WTC11 (cell line): ENCODE measurements at regions not wholly inside any gene's neighbourhood (a gene's known extent, or its start where the extent isn't known, plus 50 kb on each side); places are given as distances from the start of the nearest gene placed in this dataset.

Experiments
- ATAC-seq: fragments of 200-7000 bp; cut with Tn5 transposase; 2 replicates; pipeline ENCODE4 v1.10.0; 2021; ENCODE audit warnings: mild to moderate bottlenecking, moderate library complexity
- CTCF ChIA-PET: fragments of 300-600 bp; sonication (Branson Sonifier 250); formaldehyde crosslinking; loops from one replicate; lab custom pipeline; 2021; ENCODE audit warnings: antibody characterized with exemption; lab: Charles Lee
- POLR2A ChIA-PET: fragments of 350-600 bp; sonication (Branson Sonifier 250); formaldehyde crosslinking; loops from one replicate; lab custom pipeline; 2021; ENCODE audit warnings: antibody characterized with exemption; lab: Charles Lee
- DNase-seq: peaks from one replicate; pipeline ENCODE4 v3.0.0; 2021; ENCODE audit warnings: low spot score
- H3K27ac Mint-ChIP-seq: 2 replicates; pipeline ENCODE4 v1.8.0; 2021; ENCODE audit warnings: mixed read lengths
- H3K27me3 Mint-ChIP-seq: 2 replicates; pipeline ENCODE4 v1.8.0; 2021; ENCODE audit warnings: low read depth, mild to moderate bottlenecking, moderate library complexity, mixed read lengths
- H3K36me3 Mint-ChIP-seq: 2 replicates; pipeline ENCODE4 v1.8.0; 2021; ENCODE audit warnings: mixed read lengths
- H3K4me1 Mint-ChIP-seq: 2 replicates; pipeline ENCODE4 v1.8.0; 2022; ENCODE audit warnings: mixed read lengths
- H3K4me3 Mint-ChIP-seq: 2 replicates; pipeline ENCODE4 v1.8.0; 2021; ENCODE audit warnings: mild to moderate bottlenecking, moderate library complexity, mixed read lengths
- H3K9me3 Mint-ChIP-seq: 2 replicates; pipeline ENCODE4 v1.8.0; 2021; ENCODE audit warnings: mixed read lengths
- ATF2 ChIP-seq: sonication (generic); formaldehyde crosslinking; IDR thresholded peaks from 2 replicates; pipeline ENCODE4 v1.8.1; 2022; ENCODE audit warnings: low read depth, missing genetic modification reagents, borderline replicate concordance
- E2F1 ChIP-seq: sonication (generic); formaldehyde crosslinking; IDR thresholded peaks from 2 replicates; pipeline ENCODE4 v1.8.0; 2022; ENCODE audit warnings: mild to moderate bottlenecking, missing genetic modification reagents
- HMGA2 ChIP-seq: fragments of 250-450 bp; sonication (Bioruptor Pico); IDR thresholded peaks from 2 replicates; pipeline ENCODE4 v1.4.0; 2021; ENCODE audit warnings: mild to moderate bottlenecking, moderate library complexity
- IRF2 ChIP-seq: sonication (generic); formaldehyde crosslinking; IDR thresholded peaks from 2 replicates; pipeline ENCODE4 v1.8.0; 2022; ENCODE audit warnings: low read depth, missing genetic modification reagents, borderline replicate concordance
- KAT7 ChIP-seq: sonication (generic); formaldehyde crosslinking; IDR thresholded peaks from 2 replicates; pipeline ENCODE4 v1.8.1; 2023; ENCODE audit warnings: missing genetic modification reagents, mild to moderate bottlenecking, borderline replicate concordance
- MXD4 ChIP-seq: fragments of 250-450 bp; sonication (Bioruptor Pico); IDR thresholded peaks from 2 replicates; pipeline ENCODE4 v1.8.0; 2021; ENCODE audit warnings: mild to moderate bottlenecking, moderate library complexity, borderline replicate concordance
- ZNF416 ChIP-seq: fragments of 250-450 bp; sonication (Bioruptor Pico); IDR thresholded peaks from 2 replicates; pipeline ENCODE4 v1.9.0; 2021; ENCODE audit warnings: mild to moderate bottlenecking, inconsistent platforms
- ZNF512 ChIP-seq: sonication (generic); formaldehyde crosslinking; IDR thresholded peaks from 2 replicates; pipeline ENCODE4 v1.8.1; 2022; ENCODE audit warnings: missing genetic modification reagents, borderline replicate concordance
- TF ChIP-seq, protein P1 (sequence below): fragments of 200-600 bp; IDR thresholded peaks from 2 replicates; pipeline ENCODE4 v1.8.0; 2022; ENCODE audit warnings: antibody characterized with exemption
- TF ChIP-seq, protein P2 (sequence below): sonication (generic); formaldehyde crosslinking; IDR thresholded peaks from 2 replicates; pipeline ENCODE4 v1.8.1; 2023; ENCODE audit warnings: mild to moderate bottlenecking, missing genetic modification reagents
- TF ChIP-seq, protein P3 (sequence below): fragments of 250-450 bp; sonication (Bioruptor Pico); IDR thresholded peaks from 2 replicates; pipeline ENCODE4 v1.9.0; 2021; ENCODE audit warnings: mild to moderate bottlenecking, borderline replicate concordance
- TF ChIP-seq, protein P4 (sequence below): sonication (generic); formaldehyde crosslinking; conservative IDR thresholded peaks from 2 replicates; pipeline ENCODE4 v1.8.1; 2023; ENCODE audit warnings: mild to moderate bottlenecking, low read depth, missing genetic modification reagents, moderate library complexity
- TF ChIP-seq, protein P5 (sequence below): fragments of 250-450 bp; sonication (Bioruptor Pico); IDR thresholded peaks from 2 replicates; pipeline ENCODE4 v1.9.0; 2021; ENCODE audit warnings: mild to moderate bottlenecking

DNA sequence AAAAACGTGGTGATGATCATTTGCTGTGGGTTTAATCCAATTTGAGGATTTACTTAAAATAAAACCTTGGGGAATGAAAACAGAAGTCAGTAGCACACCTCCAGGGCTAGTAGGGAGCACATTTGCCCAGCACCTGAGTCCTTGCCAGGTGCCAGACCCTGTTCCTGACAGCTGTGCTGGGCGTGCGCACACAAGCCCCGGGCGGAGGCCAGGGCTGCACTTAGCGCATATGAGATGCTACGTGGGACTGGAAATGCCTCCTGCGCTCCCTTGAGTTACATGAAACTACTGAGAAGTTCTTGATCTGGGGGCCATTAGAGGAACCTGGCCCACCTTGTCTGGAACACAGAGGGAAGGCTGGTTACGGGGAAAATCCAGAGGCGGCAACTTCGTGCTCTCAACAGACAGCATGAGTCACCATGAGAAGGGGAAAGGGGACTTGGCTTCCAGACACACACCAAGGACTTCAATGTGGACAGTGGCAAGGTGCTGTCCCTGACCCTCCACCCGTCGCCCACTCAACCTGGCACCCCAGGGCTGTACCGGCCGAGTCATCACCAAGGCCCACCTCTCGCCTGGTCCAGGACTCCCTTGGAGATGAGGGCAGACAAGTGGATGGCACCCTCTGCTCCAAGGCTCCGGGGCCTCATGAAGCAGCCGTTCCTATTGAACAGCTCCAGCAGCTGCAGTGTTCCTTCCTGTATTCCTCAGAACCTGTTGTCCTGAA lies 1468.6 kb downstream of the BRD1 start (continued):
- TF ChIP-seq, protein P1, sequence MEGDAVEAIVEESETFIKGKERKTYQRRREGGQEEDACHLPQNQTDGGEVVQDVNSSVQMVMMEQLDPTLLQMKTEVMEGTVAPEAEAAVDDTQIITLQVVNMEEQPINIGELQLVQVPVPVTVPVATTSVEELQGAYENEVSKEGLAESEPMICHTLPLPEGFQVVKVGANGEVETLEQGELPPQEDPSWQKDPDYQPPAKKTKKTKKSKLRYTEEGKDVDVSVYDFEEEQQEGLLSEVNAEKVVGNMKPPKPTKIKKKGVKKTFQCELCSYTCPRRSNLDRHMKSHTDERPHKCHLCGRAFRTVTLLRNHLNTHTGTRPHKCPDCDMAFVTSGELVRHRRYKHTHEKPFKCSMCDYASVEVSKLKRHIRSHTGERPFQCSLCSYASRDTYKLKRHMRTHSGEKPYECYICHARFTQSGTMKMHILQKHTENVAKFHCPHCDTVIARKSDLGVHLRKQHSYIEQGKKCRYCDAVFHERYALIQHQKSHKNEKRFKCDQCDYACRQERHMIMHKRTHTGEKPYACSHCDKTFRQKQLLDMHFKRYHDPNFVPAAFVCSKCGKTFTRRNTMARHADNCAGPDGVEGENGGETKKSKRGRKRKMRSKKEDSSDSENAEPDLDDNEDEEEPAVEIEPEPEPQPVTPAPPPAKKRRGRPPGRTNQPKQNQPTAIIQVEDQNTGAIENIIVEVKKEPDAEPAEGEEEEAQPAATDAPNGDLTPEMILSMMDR = no peak
- TF ChIP-seq, protein P2, sequence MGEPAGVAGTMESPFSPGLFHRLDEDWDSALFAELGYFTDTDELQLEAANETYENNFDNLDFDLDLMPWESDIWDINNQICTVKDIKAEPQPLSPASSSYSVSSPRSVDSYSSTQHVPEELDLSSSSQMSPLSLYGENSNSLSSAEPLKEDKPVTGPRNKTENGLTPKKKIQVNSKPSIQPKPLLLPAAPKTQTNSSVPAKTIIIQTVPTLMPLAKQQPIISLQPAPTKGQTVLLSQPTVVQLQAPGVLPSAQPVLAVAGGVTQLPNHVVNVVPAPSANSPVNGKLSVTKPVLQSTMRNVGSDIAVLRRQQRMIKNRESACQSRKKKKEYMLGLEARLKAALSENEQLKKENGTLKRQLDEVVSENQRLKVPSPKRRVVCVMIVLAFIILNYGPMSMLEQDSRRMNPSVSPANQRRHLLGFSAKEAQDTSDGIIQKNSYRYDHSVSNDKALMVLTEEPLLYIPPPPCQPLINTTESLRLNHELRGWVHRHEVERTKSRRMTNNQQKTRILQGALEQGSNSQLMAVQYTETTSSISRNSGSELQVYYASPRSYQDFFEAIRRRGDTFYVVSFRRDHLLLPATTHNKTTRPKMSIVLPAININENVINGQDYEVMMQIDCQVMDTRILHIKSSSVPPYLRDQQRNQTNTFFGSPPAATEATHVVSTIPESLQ (CRISPR knock-in tag) = no peak
- no peak for TF ChIP-seq ZNF416 (CRISPR knock-in tag)

GRCh38 chr22:48357961-48358360 lies 1469.7 kb downstream of the BRD1 start:
- ATAC-seq = no peak
- Mint-ChIP-seq H3K4me1 (peaks cover 30% of the 10 kb centered on the region), H3K27ac (no peak overlapping the region), H3K4me3 (no peak overlapping the region), H3K27me3 (peaks cover 5% of the 10 kb centered on the region), H3K36me3 (no peaks in the 10 kb centered on the region), H3K9me3 (no peaks in the 10 kb centered on the region)
- no peak for DNase-seq
- ChIA-PET CTCF (interaction anchor here (1.9 kb wide), 1 partner anchor 147 kb away, joined by 4 read pairs; no protein-coding TSS in a partner anchor), POLR2A (no interaction called here)
- TF ChIP-seq IRF2 (no peak), ZNF512 (no peak), ATF2 (no peak), MXD4 (CRISPR knock-in tag) (no peak), HMGA2 (CRISPR knock-in tag) (no peak), E2F1 (CRISPR knock-in tag) (no peak), KAT7 (no peak)
- TF ChIP-seq, protein P3, sequence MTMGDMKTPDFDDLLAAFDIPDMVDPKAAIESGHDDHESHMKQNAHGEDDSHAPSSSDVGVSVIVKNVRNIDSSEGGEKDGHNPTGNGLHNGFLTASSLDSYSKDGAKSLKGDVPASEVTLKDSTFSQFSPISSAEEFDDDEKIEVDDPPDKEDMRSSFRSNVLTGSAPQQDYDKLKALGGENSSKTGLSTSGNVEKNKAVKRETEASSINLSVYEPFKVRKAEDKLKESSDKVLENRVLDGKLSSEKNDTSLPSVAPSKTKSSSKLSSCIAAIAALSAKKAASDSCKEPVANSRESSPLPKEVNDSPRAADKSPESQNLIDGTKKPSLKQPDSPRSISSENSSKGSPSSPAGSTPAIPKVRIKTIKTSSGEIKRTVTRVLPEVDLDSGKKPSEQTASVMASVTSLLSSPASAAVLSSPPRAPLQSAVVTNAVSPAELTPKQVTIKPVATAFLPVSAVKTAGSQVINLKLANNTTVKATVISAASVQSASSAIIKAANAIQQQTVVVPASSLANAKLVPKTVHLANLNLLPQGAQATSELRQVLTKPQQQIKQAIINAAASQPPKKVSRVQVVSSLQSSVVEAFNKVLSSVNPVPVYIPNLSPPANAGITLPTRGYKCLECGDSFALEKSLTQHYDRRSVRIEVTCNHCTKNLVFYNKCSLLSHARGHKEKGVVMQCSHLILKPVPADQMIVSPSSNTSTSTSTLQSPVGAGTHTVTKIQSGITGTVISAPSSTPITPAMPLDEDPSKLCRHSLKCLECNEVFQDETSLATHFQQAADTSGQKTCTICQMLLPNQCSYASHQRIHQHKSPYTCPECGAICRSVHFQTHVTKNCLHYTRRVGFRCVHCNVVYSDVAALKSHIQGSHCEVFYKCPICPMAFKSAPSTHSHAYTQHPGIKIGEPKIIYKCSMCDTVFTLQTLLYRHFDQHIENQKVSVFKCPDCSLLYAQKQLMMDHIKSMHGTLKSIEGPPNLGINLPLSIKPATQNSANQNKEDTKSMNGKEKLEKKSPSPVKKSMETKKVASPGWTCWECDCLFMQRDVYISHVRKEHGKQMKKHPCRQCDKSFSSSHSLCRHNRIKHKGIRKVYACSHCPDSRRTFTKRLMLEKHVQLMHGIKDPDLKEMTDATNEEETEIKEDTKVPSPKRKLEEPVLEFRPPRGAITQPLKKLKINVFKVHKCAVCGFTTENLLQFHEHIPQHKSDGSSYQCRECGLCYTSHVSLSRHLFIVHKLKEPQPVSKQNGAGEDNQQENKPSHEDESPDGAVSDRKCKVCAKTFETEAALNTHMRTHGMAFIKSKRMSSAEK (CRISPR knock-in tag) = no peak
- TF ChIP-seq, protein P4, sequence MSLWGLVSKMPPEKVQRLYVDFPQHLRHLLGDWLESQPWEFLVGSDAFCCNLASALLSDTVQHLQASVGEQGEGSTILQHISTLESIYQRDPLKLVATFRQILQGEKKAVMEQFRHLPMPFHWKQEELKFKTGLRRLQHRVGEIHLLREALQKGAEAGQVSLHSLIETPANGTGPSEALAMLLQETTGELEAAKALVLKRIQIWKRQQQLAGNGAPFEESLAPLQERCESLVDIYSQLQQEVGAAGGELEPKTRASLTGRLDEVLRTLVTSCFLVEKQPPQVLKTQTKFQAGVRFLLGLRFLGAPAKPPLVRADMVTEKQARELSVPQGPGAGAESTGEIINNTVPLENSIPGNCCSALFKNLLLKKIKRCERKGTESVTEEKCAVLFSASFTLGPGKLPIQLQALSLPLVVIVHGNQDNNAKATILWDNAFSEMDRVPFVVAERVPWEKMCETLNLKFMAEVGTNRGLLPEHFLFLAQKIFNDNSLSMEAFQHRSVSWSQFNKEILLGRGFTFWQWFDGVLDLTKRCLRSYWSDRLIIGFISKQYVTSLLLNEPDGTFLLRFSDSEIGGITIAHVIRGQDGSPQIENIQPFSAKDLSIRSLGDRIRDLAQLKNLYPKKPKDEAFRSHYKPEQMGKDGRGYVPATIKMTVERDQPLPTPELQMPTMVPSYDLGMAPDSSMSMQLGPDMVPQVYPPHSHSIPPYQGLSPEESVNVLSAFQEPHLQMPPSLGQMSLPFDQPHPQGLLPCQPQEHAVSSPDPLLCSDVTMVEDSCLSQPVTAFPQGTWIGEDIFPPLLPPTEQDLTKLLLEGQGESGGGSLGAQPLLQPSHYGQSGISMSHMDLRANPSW (CRISPR knock-in tag) = no peak
- TF ChIP-seq, protein P5, sequence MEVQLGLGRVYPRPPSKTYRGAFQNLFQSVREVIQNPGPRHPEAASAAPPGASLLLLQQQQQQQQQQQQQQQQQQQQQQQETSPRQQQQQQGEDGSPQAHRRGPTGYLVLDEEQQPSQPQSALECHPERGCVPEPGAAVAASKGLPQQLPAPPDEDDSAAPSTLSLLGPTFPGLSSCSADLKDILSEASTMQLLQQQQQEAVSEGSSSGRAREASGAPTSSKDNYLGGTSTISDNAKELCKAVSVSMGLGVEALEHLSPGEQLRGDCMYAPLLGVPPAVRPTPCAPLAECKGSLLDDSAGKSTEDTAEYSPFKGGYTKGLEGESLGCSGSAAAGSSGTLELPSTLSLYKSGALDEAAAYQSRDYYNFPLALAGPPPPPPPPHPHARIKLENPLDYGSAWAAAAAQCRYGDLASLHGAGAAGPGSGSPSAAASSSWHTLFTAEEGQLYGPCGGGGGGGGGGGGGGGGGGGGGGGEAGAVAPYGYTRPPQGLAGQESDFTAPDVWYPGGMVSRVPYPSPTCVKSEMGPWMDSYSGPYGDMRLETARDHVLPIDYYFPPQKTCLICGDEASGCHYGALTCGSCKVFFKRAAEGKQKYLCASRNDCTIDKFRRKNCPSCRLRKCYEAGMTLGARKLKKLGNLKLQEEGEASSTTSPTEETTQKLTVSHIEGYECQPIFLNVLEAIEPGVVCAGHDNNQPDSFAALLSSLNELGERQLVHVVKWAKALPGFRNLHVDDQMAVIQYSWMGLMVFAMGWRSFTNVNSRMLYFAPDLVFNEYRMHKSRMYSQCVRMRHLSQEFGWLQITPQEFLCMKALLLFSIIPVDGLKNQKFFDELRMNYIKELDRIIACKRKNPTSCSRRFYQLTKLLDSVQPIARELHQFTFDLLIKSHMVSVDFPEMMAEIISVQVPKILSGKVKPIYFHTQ = no peak
